Limb (tissue), 2 donors: ENCODE measurements at regions not wholly inside any gene's neighbourhood (a gene's known extent, or its start where the extent isn't known, plus 50 kb on each side); places are given as distances from the start of the nearest gene placed in this dataset.
"Not testable (repeated sequence)": the region's sequence is repeated elsewhere in the genome, so short reads cannot be mapped to it uniquely, and the experiment has no call there.

Source experiments
- DNase-seq, 2 donors: peaks; one replicate each; pipeline ENCODE4 v3.0.0-alpha.2; 2016; ENCODE audit errors: extremely low spot score in 2 of 2

DNA sequence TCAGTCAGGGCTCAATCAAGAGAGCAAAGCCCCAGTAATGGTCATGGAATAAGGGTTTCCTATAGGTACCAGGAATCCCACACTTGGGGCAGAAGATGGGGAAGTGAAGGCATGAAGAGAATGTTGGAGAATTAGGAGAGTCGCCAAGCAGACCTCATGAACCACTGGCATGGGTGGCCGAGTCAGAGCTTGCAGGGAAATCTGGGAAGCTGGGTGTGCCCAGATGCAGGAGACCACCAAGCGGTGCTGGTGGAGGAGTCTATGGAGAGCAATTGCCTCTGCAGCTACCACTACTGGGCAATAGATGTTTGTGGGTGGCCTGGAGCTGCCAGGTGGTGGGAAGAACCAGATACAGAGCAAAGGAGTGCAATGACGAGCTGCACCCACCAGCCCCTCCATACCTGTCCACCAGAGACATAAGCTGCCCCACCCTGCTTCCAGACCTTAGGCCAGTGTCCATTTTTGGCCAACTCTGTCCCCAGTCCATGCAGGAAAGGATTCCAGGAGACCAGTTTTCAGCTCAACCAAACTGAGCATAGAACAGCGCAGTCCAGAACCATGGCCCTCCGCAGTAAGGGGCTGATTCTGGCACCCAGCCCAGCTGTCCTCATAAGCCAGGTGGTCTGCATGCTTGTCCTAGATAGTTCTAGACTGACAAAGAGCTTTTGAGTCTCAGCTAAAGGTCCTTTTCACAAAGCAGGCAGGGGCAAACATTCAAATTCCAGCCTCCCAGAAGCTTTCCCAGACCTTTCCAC is 323.9 kb downstream of the GADD45G start:
- DNase-seq: no peak

DNA sequence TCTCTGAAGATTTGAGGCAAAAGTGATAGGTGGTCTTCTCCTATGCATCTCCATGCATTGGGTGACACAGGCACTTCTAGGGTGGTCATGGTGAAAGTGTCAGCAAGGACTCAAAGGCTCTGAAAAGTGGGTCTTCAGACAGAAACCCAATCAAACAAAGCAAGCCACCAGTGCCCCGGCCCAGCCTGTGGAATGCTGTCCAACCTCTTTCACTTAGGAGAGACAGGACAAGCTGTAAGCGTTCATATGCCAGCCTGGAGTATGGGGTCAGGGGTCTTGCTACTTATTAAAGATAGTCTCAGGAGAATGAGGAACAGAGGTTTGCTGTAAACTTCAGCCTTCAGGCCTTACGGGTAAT is 324.5 kb downstream of the GADD45G start:
- no peak for DNase-seq

DNA sequence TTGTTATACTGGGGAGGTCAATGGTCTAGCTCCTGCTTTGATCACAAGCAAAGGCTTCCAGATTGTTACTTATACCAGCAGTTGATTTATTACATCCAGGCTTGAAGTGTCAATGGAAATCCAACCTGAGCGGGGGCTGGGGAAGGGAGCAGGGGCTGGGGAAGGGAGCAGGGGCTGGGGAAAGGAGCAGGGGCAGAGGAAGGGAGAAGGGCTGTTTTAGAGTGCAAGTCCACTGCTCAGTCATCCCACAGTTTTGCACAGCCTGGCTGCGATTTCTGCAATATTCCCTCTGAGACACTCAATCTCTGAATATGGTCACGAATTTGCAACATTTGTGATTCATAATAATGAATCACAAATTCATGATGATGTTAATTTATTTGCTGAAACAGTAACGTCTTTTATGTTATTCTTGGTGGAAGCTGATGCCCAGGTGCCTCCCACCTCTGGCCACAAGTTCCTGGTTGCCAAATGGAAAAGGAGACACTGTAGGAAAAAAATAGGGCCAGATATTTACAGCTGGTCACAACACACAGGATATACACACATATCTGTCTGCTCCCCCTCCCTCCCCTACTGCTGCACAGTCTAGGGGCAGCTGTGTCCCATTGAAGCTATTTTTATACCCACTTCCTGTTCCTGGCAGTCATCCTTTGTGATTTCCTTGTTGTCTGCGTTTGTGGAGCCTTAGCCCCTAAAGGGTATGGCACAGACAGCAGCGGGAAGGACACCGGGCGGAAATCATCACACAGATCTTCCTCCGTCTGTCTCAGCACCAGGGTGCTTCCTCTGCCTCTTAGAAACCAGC is 325.1 kb downstream of the GADD45G start:
- DNase-seq: peak in 1 of 2 donors; percentile 53

DNA sequence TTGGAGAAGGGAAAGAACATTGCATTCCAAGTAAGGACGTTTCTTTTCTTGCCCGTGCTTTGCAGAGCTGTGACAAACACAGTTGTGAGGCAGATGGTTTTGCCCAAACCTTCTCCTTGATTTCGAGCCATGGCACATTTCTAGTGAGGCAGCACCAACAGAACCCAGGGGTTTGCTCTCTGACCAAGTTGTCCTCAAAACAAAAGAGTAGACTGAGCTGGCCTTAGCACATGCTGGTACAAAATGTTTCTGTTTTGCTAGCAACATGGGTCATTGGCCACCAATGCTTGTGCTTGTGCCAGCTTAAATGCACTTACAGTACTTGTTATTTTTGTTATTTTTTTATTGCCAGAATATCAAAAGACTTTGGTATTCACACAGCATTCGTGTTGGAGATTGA is 328.8 kb downstream of the GADD45G start:
- no peak for DNase-seq

DNA sequence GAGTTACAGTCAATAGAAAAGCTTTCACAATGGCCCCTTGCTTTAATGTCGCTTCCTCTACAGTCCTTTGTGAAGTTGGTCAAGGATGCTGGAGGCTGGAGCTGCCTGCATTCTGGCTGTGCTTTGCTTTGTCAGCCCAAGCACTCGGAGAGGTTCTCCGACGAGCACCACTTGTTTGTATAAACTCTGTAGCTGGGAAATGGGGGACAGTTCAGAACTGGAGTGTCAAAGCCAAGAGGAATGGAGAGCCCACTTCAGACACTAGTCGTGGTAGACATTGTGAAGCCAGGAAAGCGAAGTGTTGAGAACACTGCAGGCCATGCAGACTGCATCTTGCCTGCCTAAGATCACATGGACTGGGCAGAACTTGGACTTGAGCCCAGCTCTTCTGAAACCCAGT is 330.3 kb downstream of the GADD45G start:
- no peak for DNase-seq

DNA sequence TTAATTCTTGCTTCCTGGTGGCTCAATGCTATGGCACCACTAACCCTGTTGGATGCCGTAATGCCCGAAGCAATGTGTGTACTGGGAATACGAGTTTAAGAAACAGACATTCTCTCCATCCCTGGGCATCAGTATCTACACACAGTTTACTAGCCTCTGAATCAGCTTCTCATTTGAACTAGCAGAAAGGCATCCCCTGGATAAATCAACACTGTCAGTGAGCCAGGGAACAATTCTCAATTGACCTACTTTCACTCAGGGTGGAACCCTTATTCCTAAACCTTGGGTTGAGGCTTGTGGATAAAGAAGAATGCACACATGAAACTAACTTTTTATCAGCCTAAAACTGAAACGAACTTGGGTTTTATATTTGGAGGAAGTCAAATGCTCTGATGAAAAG is 331.0 kb downstream of the GADD45G start:
- DNase-seq: no peak

DNA sequence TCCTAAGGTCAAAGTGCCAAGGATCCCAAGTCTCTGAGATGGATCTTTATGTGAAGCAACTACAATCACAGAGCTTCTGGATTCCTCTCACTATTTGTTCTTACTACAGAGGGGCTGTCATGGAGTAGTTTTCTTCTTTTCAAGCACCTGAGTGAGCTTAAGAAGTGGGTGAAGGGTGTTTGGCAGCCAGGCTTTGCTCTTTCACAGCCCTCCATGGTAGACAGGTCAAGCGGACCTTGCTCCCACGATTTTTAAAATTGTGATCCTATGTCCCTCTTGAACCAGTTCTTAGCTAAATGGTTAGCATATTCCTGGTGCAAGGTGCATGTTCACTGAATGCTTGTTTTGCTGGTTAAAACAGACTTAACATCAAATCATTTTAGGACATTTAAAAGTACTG is 332.2 kb downstream of the GADD45G start:
- no peak for DNase-seq

DNA sequence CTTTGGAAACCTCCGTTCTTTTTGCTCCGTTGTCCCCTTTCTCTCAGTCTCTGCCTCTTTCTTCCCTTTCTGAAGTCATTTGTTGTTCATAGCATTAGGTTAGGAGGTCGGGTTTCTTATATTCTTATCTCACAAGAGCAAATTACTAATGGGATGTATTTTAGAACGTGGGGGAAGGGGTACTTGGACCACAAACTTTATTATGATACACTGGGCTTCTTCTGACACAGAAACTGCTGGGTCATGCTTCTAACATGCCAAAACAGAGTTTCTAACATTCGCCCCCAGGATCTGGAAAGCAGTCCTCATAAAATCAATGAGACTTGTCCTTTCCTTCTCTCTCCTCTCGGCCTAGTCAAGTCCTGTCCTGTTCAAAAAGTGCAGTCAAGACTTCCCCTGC is 334.4 kb downstream of the GADD45G start:
- DNase-seq: no peak

DNA sequence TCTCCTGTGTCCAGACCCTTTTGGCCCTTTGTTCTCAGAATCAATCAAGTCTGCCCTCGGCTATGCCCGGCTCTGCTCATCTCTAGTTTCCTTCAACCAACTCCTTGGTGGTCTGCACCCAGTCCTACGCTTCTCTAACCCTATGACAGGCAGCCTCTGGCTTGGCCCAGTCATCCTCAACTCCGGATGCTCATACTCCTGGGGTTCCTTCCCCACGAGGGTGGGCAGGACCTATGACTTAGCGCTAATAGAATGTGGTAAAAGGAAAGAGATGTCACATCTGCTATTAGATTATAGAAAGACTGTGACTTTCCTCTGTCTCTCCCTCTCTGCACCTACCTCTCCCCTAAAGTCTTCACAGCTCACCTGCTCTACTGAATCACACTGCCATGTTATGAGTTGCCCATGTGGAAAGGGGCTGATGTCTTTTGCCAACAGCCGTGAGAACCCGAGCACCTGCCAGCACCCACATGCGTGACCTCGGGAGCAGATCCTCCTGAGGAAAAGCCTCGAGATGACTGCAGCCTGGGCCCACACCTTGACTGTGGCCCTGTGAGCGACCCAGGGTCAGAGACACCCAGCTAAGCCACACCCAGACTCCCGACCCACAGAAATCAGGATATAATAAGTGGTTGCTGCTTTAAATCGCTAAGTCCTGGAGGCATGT is 334.9 kb downstream of the GADD45G start:
- no peak for DNase-seq

DNA sequence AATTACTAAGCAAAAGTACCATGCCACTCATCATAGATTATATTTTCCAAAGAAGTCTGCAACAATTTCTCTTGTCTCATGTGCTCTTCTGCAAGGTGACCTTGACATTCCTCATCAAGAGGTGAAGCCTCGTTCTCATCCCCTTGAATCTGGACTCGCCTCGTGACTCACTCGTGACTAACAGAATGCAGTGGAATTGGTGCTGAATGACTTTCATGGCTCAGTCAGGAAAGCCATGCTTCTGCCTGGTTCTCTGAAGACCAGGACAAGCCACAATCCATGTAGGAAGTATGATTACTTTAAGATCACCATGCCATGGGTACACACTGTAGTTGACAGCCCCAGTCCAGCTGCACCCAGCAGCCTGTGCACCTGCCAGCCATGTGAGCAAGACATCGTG is 335.8 kb downstream of the GADD45G start:
- no peak for DNase-seq

DNA sequence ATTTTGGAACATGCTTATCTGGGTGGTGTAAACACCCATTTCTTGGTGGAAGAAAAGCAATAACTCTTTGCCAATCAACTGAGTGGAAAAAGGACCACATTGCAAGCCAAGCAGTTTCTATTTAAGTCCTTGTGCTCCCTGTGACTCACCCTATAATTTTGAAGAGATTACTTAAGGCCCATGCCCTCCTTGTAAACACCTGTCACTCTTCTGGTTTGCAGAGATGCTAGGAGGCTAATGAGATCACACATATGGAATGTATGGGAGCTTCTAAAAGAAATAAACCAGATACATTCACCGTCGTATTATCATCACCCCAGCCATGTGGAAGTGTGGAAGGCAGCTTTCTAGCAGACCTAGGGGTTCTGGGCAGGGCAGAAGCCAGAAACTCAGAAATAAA is 337.1 kb downstream of the GADD45G start:
- DNase-seq: no peak

DNA sequence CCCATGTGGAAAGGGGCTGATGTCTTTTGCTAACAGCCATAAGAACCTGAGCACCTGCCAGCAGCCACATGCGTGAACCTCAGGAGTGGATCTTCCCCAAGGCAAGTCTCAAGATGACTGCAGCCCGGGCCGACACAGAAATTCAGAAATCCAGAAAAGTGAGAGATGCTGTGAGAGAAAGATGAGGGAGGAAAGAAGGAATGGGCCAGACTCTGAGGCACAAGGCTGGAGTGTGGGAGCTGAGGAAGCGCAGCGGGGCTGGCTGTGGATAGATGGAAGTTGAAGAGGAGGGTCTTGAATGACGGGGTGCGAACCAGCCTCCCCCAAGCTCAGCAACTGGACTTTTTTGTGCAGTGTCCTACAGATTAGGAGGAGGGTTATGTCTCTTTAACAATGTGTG is 337.8 kb downstream of the GADD45G start:
- no peak for DNase-seq

DNA sequence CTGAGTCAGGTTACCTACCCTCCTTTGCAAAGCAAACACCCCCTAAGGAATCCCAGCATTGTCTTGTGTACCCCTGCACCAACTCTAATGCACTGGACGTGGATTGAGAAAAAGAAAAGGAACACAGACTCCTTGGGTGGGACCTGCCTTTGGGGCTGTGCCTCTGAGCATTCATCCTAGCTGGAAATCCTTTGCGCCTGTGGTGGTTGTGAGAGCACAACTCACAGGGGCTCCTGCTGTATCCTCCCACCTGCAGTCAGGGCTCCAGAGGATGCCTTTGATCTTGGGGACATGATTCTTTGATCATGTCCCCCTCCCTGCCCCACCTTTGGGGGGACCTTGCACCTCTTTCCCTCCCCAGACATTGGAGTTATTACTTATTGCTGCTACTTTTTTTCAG is 338.5 kb downstream of the GADD45G start:
- no peak for DNase-seq

DNA sequence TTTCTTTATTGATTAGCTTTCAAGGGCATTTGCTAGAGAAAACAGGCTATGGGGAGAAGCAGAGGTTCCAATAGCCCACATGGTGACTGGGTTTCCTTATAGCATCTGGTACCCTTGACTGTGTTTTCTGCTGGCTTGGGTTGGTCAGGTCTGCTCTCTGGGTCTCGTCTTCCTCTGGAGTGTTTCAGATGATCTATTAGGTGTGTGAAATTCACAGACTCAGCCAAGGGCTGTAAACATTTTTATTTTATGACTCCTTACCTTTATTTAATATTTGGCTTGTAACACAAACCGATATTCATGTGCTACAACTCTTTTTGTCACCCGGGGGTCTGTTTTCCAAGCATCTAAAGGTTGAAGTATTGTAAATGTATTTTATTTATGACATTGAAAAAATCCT is 338.9 kb downstream of the GADD45G start:
- no peak for DNase-seq

DNA sequence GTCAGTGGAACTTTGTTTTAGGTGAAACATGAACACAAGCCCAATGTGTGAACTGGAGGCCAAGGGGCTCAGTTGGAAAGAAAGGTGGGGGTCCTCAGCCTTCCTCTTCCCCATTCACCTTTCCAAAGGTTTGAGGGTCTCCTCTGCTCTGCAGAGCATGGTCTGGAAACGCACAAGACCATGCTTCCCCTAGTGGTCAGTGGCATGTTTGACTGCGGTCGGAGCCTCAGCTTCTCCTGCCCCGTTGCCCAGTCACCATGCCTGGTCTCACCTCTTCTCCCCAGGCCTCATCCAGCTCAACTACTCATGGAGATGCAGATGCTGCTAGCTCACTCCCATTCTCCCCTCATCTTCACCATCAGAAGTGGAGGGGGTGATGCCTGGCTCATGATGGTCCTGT is 340.3 kb downstream of the GADD45G start:
- DNase-seq: no peak

DNA sequence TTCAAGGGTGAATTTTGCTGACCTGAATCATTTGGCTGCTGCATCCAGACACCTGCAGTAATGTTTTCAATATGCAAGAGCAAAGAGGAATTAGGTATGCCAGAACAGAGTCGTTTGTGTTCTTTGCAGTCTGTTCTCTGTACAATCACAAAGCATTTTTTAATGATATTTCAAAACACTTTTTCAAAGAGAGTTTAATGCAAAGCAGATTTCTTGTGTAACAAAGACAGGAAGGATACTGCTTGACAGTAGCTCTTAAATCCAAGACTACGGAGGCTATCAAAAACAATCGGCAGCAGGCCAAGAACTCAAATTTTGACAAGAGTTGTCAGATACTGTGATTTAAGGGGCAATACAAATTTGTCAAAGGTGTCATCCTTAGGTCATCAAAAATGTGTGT is 341.9 kb downstream of the GADD45G start:
- no peak for DNase-seq

DNA sequence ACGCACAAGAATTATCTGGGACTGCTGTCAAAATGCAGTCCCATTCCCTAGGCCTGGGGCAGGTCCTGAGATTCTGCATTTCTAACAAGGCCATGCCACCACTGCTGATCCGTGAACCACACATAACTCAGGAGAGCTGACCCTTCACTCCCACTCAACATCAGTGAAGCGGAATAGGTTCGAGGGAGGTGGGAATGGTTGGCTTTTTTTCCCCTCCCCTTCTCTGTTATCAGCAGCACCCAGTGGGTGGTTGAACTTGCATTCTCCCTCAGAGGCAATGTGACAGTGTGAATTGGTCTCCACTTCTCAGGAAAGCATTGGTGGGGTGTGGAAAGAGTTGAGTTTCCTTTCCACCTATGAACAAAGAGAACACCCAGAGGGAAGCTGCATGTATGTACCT is 344.3 kb downstream of the GADD45G start:
- DNase-seq: no peak

DNA sequence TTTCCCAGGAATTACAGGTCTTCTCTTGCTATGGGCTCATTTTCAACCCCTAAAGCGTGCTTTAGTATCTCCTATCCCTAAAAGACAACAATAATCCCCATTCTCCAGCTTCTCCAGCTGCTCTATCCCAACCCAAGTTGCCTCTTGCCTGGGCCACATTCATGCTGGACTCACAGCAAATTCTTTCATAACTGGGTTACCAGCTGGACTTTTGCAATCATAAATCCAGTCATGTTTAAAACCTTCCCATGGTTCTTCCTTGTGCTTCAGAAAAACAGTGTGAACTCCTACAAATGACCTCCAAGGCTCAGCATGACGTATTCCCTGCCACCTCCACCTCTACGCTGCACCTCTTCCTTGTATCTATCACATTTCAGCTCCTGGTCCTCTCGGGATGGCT is 346.9 kb downstream of the GADD45G start:
- DNase-seq: no peak

DNA sequence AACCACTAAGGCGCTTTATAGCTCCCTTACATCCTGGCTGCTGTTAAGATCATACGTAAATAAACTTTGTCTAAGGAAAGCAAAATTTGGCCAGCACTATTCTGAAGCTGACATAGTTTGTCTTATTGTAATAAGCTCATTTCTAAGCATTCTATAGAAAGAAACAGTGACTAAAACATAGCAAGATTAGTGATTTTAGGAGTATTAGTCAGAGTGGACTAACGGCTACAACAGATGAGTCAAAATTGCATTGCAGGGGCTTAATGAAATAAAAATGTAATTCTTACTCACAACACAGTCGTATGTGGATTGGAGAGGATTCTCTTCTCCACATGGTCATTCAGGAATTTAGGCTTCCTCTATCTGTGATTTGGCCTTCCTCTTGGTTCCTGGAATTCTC is 347.6 kb downstream of the GADD45G start:
- no peak for DNase-seq

DNA sequence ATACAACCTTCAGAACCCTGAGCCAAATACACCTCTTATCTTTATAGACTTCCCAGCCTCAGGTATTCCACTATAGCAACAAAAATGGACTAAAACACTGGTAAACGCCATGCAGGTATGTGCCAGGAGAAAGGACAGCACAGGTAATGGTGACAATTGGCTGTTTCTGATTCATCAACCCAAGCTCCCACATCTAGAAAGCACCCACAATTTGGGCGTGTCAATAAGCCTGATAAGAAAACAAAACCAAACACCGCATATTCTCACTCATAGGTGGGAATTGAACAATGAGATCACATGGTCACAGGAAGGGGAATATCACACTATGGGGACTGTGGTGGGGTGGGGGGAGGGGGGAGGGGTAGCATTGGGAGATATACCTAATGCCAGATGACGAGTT is 348.5 kb downstream of the GADD45G start:
- DNase-seq: not testable (repeated sequence)

DNA sequence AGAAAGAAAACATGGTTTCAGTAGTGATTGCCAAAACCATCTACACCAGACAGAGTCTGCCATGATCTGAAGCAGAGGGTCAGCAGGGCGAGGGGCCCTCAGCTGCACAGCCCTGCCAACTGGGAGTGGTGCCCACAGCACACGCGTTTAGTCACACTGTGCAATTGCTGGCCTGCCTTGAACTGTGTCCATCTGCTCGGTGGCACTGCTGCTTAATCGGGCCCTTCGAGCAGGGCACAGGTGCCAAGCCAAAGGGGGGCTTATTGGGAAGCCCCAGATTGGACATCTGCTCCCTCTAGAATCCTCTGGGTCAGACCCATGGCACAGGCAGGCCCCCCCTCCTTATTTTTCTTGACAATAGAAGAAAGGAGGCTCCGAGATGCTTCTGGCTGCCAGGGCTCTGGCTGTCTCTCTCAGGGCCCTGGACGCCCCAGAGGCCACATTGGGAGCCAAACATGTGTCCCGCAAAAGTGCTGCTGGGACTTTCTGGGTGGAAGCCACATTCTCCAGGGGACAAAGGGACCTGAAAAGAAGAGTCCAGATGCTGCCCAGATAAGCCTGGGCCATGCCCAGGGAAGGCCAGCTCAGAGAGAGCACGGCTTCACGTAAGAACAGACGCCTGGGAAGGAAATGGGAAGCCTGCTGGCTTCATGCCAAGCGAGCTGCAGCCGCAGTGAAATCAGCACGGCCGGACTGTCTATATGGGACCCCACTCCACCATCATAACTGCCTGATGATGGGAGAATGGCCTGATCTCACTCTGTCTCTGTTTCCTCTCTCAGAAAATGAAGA is 349.2 kb downstream of the GADD45G start:
- DNase-seq: peak in 1 of 2 donors; percentile 46

DNA sequence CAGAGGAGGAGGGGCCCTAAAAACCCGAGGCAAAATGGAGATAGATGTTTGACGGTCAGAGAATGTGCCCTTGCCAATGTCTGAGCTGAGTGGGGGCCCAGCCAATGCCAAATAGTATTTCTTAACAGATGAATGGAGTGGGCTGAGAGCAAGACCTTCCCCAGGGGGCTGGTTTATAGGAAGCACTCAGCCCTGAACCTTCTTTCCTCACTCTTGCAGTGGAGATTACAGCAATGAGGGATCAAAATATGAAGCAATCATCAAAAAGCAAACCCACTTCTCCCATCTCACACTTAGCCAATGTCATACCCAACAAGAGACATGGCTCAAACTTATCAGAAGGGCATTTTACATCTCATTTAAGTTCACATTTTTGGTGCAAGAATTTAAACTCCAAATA is 350.3 kb downstream of the GADD45G start:
- no peak for DNase-seq
